ENCODE measurements at regions not wholly inside any gene's neighbourhood (a gene's known extent, or its start where the extent isn't known, plus 50 kb on each side); places are given as distances from the start of the nearest gene placed in this dataset.

GRCh38 chr2:223238301-223238700, 186.3 kb downstream of the KCNE4 start:
- no peak for TF ChIP-seq CTCF (IDR thresholded peaks at IDR 0.05; ENCODE audit: insufficient read depth, low read length)
- TF ChIP-seq GABPA (IDR thresholded peaks at IDR 0.05; ENCODE audit: low read depth), result no peak
- no peak for TF ChIP-seq REST (IDR thresholded peaks at IDR 0.05; ENCODE audit: insufficient replicate concordance, low read depth)
